ENCODE measurements at regions not wholly inside any gene's neighbourhood (a gene's known extent, or its start where the extent isn't known, plus 50 kb on each side); places are given as distances from the start of the nearest gene placed in this dataset.
"Not testable (repeated sequence)": the region's sequence is repeated elsewhere in the genome, so short reads cannot be mapped to it uniquely, and the experiment has no call there.

GRCh38 chr5:153939101-153939500, 99.6 kb downstream of the FAM114A2 start:
- no peak for DNase-seq (ENCODE audit: low read depth in 4 of 4, low spot score in 2 of 4)

- no peak for DNase-seq (ENCODE audit: low read depth in 4 of 4, low spot score in 2 of 4)
Observed at GRCh38 chr5:153938191-153938842, 100.4 kb downstream of the FAM114A2 start.

GRCh38 chr5:153937661-153938060, 101.0 kb downstream of the FAM114A2 start:
- no peak for DNase-seq (ENCODE audit: low read depth in 4 of 4, low spot score in 2 of 4)

- not testable (repeated sequence) for DNase-seq (ENCODE audit: low read depth in 4 of 4, low spot score in 2 of 4)
Observed at GRCh38 chr5:153935151-153935550, 103.6 kb downstream of the FAM114A2 start.

- DNase-seq (ENCODE audit: low read depth in 4 of 4, low spot score in 2 of 4): no peak
Observed at GRCh38 chr5:153926201-153926600, 112.5 kb downstream of the FAM114A2 start.

GRCh38 chr5:153919161-153919560, 119.5 kb downstream of the FAM114A2 start:
- no peak for DNase-seq (ENCODE audit: low read depth in 4 of 4, low spot score in 2 of 4)

GRCh38 chr5:153907170-153907775, 131.4 kb downstream of the FAM114A2 start:
- DNase-seq (ENCODE audit: low read depth in 4 of 4, low spot score in 2 of 4): no peak

GRCh38 chr5:153905219-153905618, 133.5 kb downstream of the FAM114A2 start:
- DNase-seq (ENCODE audit: low read depth in 4 of 4, low spot score in 2 of 4): no peak

GRCh38 chr5:153903321-153903720, 135.4 kb downstream of the FAM114A2 start:
- no peak for DNase-seq (ENCODE audit: low read depth in 4 of 4, low spot score in 2 of 4)

GRCh38 chr5:153902016-153902415, 136.7 kb downstream of the FAM114A2 start:
- no peak for DNase-seq (ENCODE audit: low read depth in 4 of 4, low spot score in 2 of 4)

GRCh38 chr5:153901449-153901848, 137.3 kb downstream of the FAM114A2 start:
- DNase-seq (ENCODE audit: low read depth in 4 of 4, low spot score in 2 of 4): no peak

GRCh38 chr5:153900703-153901395, 137.9 kb downstream of the FAM114A2 start:
- DNase-seq (ENCODE audit: low read depth in 4 of 4, low spot score in 2 of 4): no peak

GRCh38 chr5:153899746-153900145, 139.0 kb downstream of the FAM114A2 start:
- no peak for DNase-seq (ENCODE audit: low read depth in 4 of 4, low spot score in 2 of 4)

GRCh38 chr5:153896701-153897100, 142.0 kb downstream of the FAM114A2 start:
- DNase-seq (ENCODE audit: low read depth in 4 of 4, low spot score in 2 of 4): peak in 3 of 4 donors; percentile 11 to 15 (median 11)

- no peak for DNase-seq (ENCODE audit: low read depth in 4 of 4, low spot score in 2 of 4)
Observed at GRCh38 chr5:153896117-153896516, 142.6 kb downstream of the FAM114A2 start.

GRCh38 chr5:153895266-153895665, 143.4 kb downstream of the FAM114A2 start:
- no peak for DNase-seq (ENCODE audit: low read depth in 4 of 4, low spot score in 2 of 4)

GRCh38 chr5:153893817-153894216, 144.9 kb downstream of the FAM114A2 start:
- no peak for DNase-seq (ENCODE audit: low read depth in 4 of 4, low spot score in 2 of 4)

- no peak for DNase-seq (ENCODE audit: low read depth in 4 of 4, low spot score in 2 of 4)
Observed at GRCh38 chr5:153891394-153891793, 147.3 kb downstream of the FAM114A2 start.

- no peak for DNase-seq (ENCODE audit: low read depth in 4 of 4, low spot score in 2 of 4)
Observed at GRCh38 chr5:153888781-153889180, 149.9 kb downstream of the FAM114A2 start.

GRCh38 chr5:153885141-153885540, 153.6 kb downstream of the FAM114A2 start:
- no peak for DNase-seq (ENCODE audit: low read depth in 4 of 4, low spot score in 2 of 4)

GRCh38 chr5:153884612-153884957, 154.1 kb downstream of the FAM114A2 start:
- DNase-seq (ENCODE audit: low read depth in 4 of 4, low spot score in 2 of 4): no peak

Measured in left renal cortex interstitium (tissue), 4 donors.